ENCODE measurements at regions not wholly inside any gene's neighbourhood (a gene's known extent, or its start where the extent isn't known, plus 50 kb on each side); places are given as distances from the start of the nearest gene placed in this dataset.

DNA sequence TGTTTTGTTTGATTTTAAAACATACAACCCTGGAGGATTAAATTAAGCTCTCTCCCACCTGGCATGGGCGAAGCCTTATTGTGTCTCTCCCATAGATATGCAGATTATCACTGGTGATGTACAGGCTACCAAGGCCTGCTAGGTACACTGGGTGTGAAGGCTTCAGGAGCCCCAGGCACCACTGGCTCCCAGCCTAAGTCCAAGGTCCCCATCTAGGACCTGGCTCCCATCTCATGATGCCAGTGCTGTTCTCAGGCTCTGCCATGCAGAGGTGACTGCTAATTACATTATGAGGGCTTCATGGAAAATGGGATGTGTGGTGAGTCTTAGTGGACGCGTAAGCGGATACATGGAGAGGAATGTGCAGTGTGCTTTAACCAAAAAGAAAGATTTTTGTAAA, 201.2 kb upstream of the KLHL29 start:
- DNase-seq, result no peak

DNA sequence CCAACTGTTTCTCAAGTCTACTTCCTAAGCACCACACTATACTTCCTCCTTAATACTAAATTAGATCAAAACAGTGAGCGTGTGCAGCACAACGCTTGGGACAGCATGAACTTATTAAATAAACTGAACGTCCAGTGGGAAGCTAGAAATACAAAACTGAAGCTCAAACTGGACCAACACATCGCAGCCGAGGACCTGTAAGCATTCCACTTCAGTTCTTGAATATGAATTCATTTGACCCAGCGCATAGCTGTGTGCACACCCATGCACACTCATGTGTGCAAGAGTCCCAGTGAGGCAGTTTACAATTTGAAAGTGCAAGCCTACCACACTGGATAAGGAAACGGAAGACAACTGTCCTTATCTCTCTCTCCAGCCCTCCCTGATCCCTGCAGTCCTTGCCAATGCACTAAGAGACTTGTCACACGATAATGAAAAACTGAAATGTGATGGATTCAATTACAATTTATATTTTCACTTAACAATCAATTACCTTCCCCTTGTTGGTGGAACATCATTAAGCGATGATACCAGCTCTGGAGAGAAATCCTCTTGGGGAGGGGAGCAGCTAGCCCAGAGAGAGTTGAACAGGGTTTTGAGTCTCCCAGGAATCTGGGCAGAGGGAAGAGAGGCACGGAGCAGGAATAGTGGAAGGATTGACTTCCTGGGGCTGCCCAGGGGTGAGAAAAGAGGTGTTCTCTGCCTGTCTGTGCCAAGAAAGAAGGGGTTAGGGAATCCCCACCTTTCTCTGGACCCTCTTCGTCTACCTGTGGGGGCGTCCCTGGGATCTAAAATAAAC, 186.5 kb upstream of the KLHL29 start:
- DNase-seq, result no peak

DNA sequence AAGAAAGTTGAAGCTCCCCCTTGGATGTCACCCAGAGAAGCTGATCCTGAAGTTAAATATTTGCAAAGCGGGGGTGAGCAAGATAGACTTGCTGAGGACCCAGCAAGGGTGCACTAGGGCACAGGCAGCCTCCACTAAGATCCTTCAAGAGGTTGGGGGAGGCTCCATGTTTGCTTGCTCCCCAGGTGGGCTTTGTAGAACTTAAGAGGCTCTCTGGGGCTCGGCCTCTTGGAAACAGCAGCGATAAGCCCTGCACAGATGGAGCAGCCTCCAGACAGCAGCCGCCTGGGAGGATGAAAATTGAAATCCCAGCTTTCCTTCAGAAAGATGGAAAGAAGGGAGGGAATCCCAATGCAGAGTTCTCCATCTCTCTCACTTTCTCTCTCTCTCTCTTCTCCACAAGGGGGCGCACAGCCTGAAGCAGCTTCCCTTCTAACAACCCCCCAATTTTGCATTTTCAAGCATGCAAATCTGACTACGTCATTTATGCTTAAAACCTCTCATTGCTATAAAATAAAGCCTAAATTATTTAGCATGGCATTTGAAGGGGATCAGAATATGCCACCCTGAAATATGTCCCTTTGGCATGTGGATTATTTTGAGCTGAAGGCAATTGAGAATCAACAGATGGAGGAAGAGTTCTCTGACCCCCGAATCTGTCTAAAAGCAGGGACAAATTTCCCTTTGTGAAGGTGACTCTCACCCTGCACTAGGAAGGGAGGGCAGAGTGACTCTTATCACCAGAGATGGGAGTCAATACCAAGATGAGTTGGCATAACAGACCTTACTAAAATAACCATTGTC, 185.7 kb upstream of the KLHL29 start:
- no peak for DNase-seq

DNA sequence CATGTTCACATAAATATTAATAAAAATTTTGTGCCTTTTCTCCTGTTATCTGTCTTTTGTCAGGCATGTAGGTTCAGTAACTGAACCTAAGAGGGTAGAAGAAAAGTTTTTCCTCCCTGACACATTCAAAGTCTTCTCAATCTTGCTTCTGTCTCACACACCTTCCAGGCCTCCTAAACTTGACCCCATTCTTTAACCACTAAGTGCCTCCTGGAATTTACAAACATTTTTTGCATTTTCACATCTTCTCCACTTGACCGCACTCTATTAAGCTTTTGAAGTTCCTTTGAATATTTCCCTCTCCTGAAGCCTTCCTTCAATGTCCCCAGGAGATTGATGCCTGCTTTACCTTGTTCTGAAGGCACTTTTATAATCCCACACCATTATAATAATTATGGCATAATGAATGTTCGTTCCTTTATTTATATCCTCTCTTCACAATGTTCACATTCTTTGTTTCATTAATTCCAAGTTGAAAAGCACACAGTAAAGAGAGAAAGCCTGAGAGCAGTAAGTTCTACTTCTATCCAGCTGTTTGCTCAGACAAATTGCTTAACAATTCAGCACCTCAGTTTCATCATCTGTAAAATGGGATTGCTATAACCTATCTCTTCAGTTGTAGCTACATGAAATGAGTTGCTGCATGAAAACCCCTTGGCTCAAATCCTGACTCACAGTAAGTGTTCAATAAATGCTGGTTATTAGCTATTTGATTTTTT, 184.8 kb upstream of the KLHL29 start:
- DNase-seq, result no peak

DNA sequence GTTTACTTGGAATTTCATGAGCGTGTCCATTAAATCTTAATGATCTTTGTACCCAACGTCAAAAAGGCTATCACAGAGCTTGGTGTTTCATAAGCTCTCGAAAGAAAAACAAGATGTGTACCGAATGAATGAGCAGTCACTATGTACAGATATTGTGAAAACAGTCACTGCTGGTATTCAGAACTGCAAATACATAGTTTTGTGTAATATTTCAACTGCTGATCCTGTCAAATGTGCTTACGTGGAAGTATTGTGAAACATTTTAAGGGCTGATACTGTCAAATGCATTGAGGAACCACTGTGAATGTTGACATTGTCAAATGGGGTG, 184.2 kb upstream of the KLHL29 start:
- no peak for DNase-seq

DNA sequence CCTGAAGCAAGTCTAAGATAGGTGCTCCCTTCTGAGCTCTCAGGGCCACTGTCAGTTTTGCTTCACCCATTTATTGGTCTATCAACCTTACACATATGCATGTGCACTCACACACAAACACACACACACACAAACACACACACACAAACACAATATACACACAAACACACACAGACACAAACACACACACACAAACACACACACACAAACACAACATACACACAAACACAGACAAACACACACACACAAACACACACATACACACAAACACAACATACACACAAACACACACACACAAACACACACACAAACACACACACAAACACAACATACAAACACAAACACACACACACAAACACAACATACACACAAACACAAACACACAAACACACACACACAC, 181.6 kb upstream of the KLHL29 start:
- no peak for DNase-seq

DNA sequence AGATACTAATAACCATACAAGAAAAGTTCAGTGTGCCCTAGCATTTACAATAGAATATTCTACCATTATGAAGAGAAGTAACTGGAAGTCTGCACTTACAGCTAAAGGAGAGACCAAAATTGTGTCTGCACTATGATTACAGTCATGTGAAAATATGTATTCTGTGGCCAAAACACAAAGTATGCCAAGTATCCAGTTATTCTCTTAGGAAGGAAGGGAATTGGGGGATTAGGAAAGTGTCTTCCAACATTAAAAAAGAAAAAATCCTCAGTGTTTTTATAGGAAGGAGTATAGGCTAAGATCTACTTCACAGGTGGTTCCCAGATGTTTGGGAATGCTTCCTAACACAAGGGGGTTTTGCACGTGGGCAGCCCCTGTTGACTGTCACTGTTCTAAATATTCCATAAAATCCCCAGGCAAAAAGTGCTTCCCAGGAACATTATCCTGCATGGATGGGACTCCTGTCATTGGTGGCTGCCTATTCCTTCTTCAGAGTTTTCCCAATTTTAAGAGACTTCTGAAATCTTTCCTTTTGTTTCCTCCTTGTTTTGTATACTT, 180.2 kb upstream of the KLHL29 start:
- DNase-seq, result no peak

DNA sequence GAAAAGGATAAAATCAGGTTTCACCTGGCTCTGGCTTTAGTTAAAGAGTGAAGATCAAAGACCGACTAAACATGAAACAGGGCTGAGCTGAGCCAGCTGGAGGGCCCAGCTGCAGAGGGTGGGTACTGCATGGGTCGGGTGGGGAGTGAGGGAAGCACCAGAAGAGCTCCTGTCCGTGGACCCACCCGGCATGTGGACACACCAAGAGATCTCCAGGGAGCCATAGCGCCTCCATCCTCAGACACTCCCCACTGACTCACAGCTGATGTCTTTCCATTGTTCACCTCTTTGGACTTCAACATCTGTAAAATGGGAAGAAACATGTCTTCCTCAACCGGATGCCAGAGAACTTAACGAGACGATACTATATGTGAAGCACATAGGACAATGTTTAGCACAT, 178.3 kb upstream of the KLHL29 start:
- no peak for DNase-seq

DNA sequence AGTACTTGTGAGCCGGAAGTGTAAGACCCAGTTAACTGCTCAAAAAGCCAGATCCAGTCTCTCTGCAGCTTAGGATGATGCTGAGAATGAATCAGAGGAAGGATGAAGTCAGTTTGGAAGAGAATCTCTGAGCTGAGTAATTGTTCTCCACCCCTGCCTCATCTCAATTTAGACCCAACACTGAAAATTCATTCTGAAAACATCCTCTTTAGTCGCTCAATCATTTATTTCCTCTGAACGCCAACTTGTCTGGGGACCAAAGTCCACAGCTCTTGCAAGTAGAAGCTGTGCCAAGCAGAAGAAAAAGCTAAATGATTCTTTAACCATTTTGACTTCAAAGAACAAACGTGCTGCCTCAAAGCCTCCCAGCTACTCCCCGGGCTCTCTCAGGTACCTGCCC, 177.1 kb upstream of the KLHL29 start:
- no peak for DNase-seq

DNA sequence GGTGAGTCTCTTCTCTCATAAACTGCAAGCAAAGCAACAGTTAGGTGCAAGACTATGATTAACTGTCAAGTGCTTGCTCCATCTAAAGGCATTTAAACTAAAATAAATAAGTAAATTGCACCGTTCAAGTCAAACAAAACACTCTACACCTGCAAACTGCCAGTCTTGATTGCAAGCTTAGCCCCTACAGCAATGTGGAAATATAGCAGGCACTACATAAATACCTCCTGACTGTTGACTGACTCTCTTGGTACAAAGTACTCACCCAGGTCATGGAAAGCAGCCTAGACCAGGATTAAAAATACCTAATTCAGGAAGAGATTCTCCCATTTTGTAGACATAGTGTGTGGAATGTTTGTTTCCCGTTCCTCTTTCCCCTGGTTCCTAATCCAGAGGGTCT, 176.6 kb upstream of the KLHL29 start:
- DNase-seq, result no peak

DNA sequence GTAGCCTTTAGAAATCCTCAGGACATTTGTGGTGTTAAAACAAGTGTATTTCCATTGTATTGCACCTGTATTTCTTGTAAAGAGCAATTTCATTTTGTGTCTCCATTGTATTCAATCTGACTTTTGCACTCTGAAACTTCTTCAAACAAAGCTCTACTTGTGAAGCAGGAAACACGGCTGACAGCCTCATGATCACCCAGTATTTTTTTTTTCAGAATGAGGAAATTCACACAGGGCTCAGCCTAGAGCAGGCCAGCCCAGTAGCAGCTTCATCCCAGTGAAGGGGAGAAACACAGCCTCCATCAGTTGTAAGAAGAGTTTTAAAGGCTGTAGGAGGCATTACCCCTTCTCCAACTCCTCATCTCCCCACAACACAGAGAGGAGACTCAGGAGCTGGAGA, 175.9 kb upstream of the KLHL29 start:
- DNase-seq, result no peak

DNA sequence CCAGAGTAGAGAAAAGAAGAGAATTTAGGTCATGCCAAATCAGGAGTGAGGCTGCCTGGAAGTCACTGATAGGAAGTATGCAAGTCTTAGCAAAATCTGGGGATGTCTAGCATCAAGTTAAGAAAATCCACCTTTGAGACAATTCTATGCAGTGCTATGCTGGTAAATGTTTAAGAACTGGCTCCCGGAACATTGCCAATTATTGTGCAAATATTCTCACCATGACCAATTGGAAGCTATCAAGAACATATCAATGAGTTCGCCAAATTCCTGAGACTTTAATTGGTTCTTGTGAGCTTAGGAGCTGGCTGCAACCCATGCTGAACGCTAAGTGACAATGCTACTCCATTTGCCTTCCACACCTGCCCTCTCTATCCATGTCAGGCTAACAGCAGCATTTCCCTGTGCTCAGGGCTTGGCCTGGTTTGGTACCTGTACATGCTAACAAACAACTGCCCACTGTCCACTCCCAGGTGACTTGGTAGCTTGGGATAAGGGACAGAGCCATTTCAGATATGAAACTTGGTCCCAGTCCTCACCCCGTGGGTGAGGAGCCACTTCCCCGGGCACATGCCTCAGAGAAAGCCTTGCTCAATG, 172.9 kb upstream of the KLHL29 start:
- DNase-seq, result no peak

DNA sequence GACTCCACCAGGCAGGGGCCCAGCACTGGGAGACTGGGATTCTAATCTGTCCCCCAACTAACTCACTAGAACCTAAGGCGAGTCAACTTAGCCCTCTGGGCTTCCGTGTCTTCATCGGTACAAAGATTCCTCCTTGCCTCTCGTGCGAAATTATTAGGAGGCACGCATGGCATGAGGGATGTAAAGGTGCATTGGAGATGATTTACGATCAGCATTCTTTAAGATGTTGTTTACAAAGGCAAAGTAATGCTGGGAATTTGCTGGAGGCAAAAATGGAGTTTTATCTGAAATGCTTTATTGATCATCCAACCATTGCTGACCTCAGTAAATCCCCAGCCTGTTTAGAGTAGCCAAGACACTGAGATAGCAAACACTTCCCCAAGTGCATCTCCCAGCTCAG, 171.8 kb upstream of the KLHL29 start:
- no peak for DNase-seq

DNA sequence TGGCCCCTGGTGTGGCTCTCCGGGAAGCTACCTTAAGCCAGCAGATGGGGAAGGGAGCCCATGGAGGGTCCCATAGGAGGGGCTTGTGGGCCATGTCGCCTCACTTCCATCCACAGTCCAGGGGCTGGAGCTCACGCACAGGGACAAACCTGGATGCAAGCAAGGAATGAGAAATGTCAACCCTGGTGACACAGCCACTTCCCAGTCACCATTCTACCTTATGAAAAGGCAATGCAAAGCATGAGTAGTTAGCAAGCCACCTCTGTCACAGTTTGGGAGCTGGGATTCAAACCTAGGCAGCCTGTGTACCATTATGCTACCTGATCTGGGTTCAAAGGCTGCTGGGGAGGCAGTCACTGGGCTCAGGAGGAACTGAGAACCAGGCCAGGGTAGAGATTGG, 170.0 kb upstream of the KLHL29 start:
- DNase-seq, result no peak

DNA sequence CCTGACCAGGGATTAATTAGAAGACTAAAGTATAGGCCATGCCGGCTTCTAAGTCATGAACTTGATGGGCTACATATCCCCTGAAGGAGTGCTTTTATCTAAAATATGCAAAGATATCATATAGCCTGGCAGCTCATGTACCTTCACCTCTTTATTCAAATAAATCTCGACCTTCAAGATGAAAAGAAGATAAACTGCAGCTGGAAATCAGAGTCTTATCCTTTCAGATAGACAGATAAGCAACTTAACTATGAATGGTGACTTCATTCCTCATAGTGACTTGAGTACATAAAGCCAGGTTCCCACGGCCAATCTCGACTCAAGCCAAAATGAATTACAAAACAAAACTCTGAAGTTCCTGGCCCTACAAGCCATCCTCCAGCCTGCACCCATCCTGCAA, 165.3 kb upstream of the KLHL29 start:
- no peak for DNase-seq

DNA sequence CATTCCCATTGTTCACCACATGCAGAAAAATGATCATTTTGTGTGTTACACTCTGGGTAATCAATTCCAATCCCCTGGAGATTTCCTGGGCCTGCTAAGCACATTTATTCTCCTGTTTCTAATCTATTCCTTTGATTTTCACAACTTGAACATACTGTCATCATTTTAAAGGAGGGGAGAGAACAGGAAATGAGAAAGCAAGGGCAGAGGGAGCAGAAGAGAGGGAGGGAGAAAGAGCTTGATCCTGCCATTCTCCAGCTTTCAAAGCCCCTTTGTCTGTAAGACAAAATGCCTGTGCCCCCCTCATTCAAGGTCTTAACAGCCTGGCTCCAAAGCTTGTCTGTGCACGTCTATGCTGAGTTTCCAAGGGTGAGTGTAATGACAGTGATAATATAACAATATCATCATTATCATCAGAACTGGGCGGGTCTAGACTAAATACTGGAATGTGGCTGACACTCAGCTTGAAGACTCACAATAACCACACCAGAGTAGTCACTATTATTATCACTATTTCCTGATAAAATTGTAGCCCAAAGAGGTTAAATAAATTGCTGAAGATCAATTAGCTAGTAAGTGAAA, 164.4 kb upstream of the KLHL29 start:
- DNase-seq, result no peak

DNA sequence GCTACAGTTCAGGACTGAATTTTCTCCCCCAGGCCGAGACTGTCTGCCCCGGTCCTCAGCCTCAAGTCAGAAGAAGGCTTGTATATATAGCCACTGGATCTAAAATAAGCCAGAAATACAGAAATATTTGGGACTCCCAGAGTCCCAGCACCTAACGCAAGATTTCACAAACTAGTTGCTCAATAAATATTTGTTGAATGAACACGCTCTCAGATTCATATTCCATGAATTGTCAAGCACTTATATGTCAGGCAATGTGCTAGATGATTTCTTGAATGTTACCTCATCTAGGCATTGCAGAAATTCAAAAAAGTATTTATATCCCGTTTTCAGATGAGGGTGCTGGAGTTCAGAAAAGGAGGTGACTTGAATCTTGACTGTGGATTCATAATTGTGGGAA, 163.7 kb upstream of the KLHL29 start:
- DNase-seq, result no peak

DNA sequence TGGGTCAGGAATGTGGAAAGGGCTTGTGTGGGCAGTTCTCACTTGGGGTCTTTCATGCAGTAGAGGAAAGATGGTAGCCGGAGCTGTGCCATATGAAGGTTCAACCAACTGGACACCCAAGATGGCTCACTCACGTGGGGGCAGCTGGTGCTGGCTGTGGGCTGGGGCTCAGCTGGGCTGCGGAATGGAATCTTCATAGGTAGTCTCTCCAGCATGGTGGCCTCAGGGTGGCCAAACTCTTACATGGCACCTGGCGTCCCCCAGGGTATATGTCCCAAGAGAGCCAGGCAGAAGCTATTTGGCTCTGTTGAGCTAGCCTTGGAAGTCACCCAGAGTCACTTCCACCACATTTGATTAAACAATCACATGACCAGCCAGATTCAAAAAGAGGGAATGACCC, 163.1 kb upstream of the KLHL29 start:
- no peak for DNase-seq

DNA sequence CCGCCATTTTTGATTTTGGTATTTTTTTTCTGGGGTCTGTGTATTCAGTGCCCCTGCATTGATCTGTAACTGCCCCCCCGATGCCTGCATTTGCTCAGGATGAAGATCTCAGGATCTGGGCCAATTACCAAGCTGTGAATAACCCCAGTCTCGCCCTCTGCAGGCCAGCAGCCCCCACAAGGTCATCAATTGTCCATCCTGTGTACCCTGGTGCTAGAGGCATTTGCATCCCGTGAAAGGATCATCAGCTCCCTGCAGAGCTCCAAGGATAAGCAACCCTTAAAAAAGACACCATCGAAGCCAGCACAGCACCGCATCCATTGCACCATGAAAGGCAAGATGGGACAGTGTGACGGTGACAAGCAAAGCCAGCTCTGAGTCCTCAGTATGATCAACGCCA, 154.1 kb upstream of the KLHL29 start:
- no peak for DNase-seq

DNA sequence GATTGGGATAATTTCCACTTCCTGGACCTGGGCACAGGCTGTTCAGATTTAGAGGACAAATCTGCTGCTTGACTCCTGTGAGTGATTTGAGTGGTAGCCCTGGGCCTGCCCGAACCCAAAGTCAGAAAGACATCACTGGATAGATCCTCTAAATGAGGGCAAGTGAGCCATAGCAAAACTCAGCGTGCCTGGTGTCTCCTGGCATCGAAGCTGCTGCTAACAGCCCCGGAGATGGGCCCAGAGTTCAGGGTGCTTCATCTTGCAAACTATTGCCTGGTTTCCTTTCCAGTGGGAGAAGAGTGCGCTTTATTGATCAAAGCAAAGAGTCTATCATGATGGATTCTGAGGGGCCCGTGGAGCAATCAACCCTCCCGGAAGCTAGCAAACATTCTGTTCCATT, 153.1 kb upstream of the KLHL29 start:
- no peak for DNase-seq

DNA sequence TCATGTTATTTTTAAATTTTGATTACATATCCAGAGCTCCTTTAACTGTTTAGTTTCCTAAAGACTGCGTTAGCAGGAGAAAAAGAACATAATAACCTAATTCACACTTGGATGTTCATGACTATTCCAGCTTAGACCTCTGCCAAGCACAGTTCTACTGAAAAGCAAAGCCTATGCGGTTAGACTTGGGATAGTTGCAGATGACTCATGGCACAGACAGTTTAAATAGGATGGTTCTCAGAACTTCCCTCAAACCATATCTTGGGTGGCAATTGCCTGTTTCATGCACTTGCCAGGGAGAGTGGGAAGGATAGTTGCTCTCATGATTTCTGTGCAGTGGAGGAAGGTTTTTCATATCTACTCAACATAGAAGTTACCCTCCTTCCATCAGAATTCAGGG, 149.7 kb upstream of the KLHL29 start:
- no peak for DNase-seq

DNA sequence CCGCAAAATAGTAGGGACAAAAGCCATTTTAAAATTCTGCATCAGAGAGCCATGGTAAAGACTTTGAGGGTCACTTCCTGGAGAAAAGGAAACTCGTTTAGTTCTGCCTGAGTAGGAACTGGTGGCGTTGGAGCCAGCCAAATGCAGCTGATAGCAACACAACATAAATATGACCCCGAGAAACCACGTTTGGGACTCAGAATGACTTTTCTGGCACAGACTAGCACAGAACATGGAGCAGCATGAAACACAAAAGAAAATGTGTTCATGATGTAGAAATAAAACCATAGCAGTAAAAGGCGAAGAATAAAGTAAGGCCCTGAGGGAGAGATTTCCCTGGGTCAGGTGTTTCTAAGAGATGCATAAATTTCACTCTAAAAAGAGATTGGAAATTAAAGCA, 149.2 kb upstream of the KLHL29 start:
- no peak for DNase-seq

DNA sequence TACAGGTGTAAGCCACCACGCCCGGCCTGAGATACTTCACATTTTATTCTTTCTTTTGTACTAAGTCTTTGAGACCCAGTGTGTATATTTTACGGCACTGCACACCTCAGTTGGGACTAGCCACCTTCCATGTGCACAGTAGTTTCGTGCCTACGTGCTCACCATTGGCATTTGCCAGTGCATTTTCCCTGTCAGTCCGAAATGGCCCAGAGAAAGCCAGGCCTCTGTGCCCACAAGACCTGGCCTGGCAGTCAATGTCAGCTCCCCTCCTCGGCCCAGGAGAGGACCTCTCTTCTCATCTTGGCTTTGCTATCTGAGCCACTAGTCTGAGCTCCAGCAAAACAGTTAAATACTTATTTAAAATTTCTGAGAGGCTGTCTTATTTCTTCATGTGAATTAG, 147.8 kb upstream of the KLHL29 start:
- no peak for DNase-seq
